Activated T-helper 1 cell treated with anti-CD3 and anti-CD28 coated beads, Interleukin-2, amount 50 U/mL, for 16 hours (primary cell): ENCODE measurements at regions not wholly inside any gene's neighbourhood (a gene's known extent, or its start where the extent isn't known, plus 50 kb on each side); places are given as distances from the start of the nearest gene placed in this dataset.
"Not testable (repeated sequence)": the region's sequence is repeated elsewhere in the genome, so short reads cannot be mapped to it uniquely, and the experiment has no call there.

ENCODE experiments used
- DNase-seq, 2 donors: peaks; one replicate each; pipeline ENCODE4 v3.0.0-alpha.2; 2020; ENCODE audit warnings: low read depth in 1 of 2, low spot score in 1 of 2

- no peak for DNase-seq
Measured at GRCh38 chr2:145524303-145524702, 1004.4 kb upstream of the ZEB2 start.

- not testable (repeated sequence) for DNase-seq
Measured at GRCh38 chr2:145519254-145519653, 999.3 kb upstream of the ZEB2 start.

GRCh38 chr2:145511946-145512345, 992.0 kb upstream of the ZEB2 start:
- DNase-seq: no peak

- DNase-seq: no peak
Measured at GRCh38 chr2:145503511-145503910, 983.6 kb upstream of the ZEB2 start.

DNA sequence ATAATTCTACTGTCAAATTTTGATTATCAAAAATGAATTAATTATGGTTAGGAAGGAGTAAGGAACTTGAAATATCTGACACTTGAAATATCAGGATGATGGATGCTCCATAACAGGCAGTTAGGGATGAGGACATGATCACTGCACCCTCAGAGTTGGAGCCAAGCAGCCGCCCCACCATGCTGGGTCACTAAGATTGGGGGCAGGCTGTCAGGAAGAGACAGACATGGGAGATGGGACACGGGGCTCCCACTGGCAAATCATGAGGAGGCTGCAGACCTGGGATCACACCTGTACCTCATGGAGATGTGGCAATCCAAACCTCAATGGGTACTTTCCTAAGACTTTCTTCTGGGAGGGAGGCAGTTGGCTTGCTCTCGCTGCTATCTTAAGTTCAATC, 982.0 kb upstream of the ZEB2 start:
- DNase-seq: no peak

- no peak for DNase-seq
Measured at GRCh38 chr2:145495590-145495989, 975.7 kb upstream of the ZEB2 start.

DNA sequence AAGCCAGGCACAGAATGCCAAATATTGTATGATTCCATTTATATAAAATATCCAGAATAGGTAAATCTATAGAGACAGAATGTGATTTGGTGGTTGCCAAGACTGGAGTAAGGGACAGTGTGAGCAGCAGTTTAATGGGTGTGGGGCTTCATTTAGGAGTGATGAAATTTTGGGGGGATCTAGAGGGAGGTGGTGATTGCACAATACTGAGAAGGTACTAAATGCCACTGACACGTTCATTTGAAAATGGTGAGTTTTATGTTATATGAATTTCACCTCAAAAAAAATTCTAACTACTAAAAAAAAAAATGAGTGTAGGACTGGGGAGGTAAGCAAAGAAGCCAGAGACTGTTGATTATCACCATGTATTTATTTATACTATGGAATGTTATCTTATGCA, 974.5 kb upstream of the ZEB2 start:
- DNase-seq: no peak

DNA sequence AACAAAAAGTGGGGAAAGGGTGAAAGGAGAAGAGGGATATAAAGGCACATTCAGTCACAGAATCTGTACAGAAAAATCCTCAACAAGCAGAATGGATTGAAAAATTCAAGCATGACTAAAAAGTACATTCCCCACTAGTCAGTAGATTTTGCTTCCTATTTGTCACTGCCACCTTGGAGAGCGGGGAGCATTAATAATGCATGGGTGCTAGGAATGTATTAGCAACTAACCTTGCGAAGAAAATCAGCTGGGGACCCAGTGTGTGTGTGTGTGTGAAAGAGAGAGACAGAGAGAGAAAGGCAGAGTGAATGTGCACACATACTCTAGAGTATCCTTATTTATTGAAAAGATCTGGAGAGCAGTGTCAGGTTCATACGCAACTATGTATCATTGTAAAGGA, 968.7 kb upstream of the ZEB2 start:
- no peak for DNase-seq

DNA sequence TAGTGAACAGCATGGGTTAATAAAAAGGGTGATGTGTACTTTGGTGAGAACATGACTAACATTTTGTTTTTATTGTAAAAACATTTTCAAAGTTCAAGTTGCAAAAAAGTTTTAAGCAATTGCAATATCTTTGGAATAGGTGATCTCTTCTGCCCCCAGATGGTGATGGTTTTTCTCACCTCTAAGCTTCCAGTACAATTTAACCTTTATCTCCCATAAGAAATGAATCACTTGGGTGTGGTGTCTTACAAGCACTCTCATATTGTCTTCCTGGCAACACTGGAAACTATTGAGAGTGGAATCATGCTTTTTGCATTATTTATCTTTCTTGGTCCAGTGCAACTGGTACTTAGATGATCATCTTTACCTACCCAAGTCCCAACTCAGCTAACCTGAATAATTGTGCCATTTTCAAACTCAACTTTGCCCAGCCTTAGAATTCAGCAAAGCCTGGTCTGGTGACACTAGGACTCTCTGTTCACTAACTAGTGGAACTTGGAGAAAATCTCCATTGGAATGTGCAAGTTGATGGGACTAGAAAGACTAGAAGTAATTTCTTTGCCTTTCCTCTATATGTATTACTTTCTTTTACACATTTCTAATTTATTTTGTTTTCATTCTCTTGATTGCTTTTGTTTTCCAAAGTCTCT, 964.7 kb upstream of the ZEB2 start:
- no peak for DNase-seq

DNA sequence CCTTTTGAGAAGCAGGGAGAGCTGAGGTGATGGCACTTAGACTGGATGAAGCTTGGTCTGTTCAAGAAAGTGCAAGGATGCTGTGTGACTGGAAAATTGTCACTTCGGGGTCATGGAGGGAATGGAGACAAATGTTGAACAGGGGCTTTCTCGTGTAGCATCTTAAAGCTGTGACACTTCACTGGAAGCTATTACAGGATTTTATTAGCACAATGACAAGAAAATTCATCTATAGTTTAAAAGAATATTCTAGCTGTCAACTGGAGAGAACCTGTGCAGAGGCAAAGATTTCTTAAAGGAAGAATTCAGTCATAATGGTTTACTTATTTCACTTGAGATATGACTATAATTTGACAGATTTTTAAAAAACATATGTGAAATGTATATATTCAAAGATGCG, 963.9 kb upstream of the ZEB2 start:
- no peak for DNase-seq

DNA sequence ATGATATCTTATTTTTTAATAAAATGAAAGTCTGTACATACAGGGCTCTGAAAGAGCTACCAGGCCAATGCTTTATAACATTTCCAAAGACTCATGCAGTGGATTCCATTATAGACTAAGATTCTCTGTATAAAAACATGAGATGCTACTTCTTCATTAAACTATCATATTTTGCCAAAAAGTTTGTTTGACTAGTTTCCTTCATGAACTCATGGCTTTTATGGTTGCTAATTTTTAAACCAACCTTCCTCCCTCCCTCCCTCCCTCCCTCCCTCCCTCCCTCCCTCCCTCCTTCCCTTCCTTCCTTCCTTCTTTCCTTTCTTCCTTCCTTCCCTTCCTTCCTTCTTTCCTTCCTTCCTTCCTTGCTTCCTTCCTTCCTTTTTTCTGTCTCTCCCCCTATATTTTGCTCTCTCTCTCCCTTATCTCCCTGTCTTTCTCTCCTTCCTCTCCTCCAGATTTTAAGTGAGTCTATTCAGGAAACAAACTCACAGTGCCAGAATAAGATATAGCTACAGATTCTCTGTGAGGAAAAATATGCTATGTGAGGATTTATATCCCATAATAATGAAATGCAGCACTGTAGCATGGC, 961.5 kb upstream of the ZEB2 start:
- no peak for DNase-seq

GRCh38 chr2:145464866-145465265, 944.9 kb upstream of the ZEB2 start:
- DNase-seq: no peak

- DNase-seq: no peak
Measured at GRCh38 chr2:145460112-145460511, 940.2 kb upstream of the ZEB2 start.

- no peak for DNase-seq
Measured at GRCh38 chr2:145431181-145431951, 911.4 kb upstream of the ZEB2 start.

- DNase-seq: no peak
Measured at GRCh38 chr2:145423809-145424208, 903.9 kb upstream of the ZEB2 start.

GRCh38 chr2:145422576-145422975, 902.7 kb upstream of the ZEB2 start:
- DNase-seq: no peak

DNA sequence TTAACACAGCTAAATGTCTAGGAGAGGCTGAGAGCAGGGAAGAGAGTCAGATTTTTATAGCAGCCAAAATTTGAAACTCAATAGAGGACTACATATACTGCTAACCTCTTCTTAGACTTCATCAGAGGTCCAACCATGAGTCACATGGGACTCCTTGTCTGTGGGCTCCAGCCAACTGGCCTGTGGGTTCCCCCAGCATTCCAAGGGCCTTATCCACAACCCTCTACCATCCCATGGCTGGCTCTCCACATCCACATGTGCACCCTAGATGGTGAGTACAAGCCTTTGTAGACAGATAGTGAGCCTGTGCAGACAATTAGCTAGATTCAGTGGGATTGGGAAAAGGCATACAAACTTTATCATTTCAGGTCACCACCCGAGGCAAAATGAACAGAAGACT, 901.9 kb upstream of the ZEB2 start:
- no peak for DNase-seq

DNA sequence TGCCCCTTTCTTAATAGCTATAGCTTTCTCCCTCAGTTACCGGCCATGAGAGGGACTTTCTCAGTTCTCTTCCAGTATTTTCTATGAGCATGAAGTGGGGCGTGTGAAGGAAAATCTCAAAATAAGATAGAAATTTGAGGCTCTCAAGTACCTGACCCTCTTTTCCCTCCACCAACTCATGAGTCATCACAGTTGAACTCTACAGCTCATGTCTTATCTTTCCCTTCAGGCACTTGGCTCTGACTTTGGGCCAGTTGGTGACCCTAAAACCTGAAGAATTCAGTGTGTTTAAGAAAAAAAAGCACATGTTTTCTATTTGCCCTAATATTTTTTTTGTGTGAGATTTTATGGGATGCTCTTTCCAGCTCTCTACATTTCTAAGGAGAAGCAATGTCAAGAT, 896.7 kb upstream of the ZEB2 start:
- no peak for DNase-seq

DNA sequence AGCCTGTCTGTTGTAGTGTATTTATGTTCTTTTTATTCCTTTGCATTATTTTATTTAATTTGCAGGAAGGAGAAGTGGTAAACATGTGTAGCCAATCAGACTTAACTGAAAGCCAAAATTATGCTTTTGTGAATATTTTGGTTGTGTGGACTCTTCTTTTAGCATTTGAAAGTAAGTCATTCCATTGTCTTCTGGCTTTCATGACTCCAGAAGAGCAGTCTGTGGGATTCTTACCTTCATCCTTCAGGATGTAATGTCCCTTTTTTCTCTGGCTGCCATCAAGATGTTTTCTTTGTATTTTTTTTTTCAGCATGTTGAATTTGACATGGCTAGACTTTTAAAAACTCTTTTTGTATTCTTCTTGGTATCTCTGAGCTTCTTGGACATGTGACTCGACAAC, 895.2 kb upstream of the ZEB2 start:
- DNase-seq: no peak

DNA sequence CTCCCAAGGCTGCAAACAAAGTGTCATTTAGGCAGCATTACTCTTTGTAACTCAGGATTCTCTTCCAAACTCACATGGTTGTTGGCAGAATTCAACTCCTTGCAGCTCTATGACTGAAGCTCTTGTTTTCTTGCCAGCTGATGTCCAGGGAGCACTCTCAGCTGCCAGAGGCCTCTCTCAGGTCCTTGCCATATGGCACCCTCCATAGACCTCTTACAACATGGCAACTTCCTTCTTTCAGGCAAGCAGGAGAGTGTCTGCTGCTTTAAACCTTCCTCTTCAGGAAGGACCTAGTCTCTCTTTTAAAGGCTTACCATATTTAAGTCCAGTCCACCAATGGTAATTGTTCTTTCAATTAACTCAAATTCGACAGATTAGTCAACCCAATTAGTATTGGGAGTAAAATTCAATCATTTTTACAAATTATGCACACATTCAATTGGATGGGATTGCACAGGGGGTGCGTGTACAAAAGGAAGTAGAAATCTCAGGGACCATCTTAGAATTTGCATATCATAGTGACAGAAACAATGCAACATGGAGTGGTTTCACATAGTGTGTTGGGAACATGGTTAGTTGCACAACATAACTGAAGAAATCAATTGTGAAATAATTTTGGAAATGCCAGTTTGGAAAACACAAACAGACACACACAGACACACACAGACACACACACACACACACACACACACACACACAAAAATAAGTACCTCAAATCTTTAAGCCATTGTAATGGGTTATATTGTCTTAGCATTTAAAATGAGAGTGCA, 893.5 kb upstream of the ZEB2 start:
- DNase-seq: no peak

DNA sequence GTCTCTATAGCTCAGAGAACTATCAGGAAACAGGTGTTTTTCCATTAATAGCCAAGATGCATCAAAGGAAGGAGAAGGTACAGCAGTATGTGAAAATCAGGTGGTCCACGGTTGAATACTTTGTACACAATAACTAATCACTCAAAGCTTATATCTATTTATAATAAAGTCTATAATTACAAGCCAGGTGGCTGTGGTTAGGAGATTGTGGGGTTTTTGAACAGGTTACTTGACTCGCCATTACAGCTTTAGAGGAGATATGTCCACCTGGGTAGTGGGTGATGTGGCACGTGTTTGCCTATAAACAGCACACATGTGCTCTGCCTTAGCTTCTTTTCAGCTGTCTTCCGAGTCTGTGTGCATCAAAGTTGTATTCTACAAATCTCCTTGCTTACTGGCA, 892.2 kb upstream of the ZEB2 start:
- no peak for DNase-seq

DNA sequence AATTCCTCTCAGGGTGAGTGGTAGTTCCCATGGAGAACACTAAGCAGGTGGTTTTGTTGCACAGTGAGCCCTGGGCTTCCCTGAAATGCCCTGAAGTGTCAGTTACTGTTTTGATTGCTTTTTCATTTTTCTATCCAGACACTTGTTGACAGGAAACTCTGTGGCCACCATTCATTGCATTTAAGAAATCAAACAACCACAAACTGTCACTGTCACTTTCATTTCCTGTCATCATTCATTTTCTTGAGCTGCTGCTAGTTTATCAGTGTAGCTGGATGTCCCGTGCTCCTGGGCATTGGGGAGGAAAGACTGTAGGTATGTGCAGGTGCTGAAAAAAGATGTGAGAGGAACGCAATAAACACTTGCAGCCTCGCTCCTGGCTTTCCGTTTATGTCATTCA, 891.6 kb upstream of the ZEB2 start:
- DNase-seq: no peak
